WTC11 (cell line): ENCODE measurements at regions not wholly inside any gene's neighbourhood (a gene's known extent, or its start where the extent isn't known, plus 50 kb on each side); places are given as distances from the start of the nearest gene placed in this dataset.

Experiments
- ATAC-seq: fragments of 200-7000 bp; cut with Tn5 transposase; 2 replicates; pipeline ENCODE4 v1.10.0; 2021; ENCODE audit warnings: mild to moderate bottlenecking, moderate library complexity
- CTCF ChIA-PET: fragments of 300-600 bp; sonication (Branson Sonifier 250); formaldehyde crosslinking; loops from one replicate; lab custom pipeline; 2021; ENCODE audit warnings: antibody characterized with exemption; lab: Charles Lee
- POLR2A ChIA-PET: fragments of 350-600 bp; sonication (Branson Sonifier 250); formaldehyde crosslinking; loops from one replicate; lab custom pipeline; 2021; ENCODE audit warnings: antibody characterized with exemption; lab: Charles Lee
- DNase-seq: peaks from one replicate; pipeline ENCODE4 v3.0.0; 2021; ENCODE audit warnings: low spot score
- H3K27ac Mint-ChIP-seq: 2 replicates; pipeline ENCODE4 v1.8.0; 2021; ENCODE audit warnings: mixed read lengths
- H3K27me3 Mint-ChIP-seq: 2 replicates; pipeline ENCODE4 v1.8.0; 2021; ENCODE audit warnings: low read depth, mild to moderate bottlenecking, moderate library complexity, mixed read lengths
- H3K36me3 Mint-ChIP-seq: 2 replicates; pipeline ENCODE4 v1.8.0; 2021; ENCODE audit warnings: mixed read lengths
- H3K4me1 Mint-ChIP-seq: 2 replicates; pipeline ENCODE4 v1.8.0; 2022; ENCODE audit warnings: mixed read lengths
- H3K4me3 Mint-ChIP-seq: 2 replicates; pipeline ENCODE4 v1.8.0; 2021; ENCODE audit warnings: mild to moderate bottlenecking, moderate library complexity, mixed read lengths
- H3K9me3 Mint-ChIP-seq: 2 replicates; pipeline ENCODE4 v1.8.0; 2021; ENCODE audit warnings: mixed read lengths
- CTCF ChIP-seq: fragments of 200-600 bp; IDR thresholded peaks from 2 replicates; pipeline ENCODE4 v1.8.0; 2022; ENCODE audit warnings: antibody characterized with exemption
- FOXP1 ChIP-seq: sonication (generic); formaldehyde crosslinking; IDR thresholded peaks from 2 replicates; pipeline ENCODE4 v1.8.0; 2022; ENCODE audit warnings: missing genetic modification reagents, mild to moderate bottlenecking, moderate library complexity, borderline replicate concordance
- FOXP4 ChIP-seq: sonication (generic); formaldehyde crosslinking; IDR thresholded peaks from 2 replicates; pipeline ENCODE4 v1.8.0; 2022; ENCODE audit warnings: mild to moderate bottlenecking, missing genetic modification reagents
- HMGA2 ChIP-seq: fragments of 250-450 bp; sonication (Bioruptor Pico); IDR thresholded peaks from 2 replicates; pipeline ENCODE4 v1.4.0; 2021; ENCODE audit warnings: mild to moderate bottlenecking, moderate library complexity
- MYBL2 ChIP-seq: sonication (generic); formaldehyde crosslinking; IDR thresholded peaks from 2 replicates; pipeline ENCODE4 v1.8.1; 2023; ENCODE audit warnings: mild to moderate bottlenecking, moderate library complexity, missing genetic modification reagents
- NR2C2 ChIP-seq: sonication (generic); formaldehyde crosslinking; IDR thresholded peaks from 2 replicates; pipeline ENCODE4 v1.8.0; 2022; ENCODE audit warnings: mild to moderate bottlenecking, missing genetic modification reagents
- NR3C1 ChIP-seq: sonication (generic); formaldehyde crosslinking; conservative IDR thresholded peaks from 2 replicates; pipeline ENCODE4 v1.8.1; 2023; ENCODE audit warnings: low read depth, mild to moderate bottlenecking, missing genetic modification reagents
- PRRX2 ChIP-seq: fragments of 250-450 bp; sonication (Bioruptor Pico); IDR thresholded peaks from 2 replicates; pipeline ENCODE4 v1.8.0; 2021; ENCODE audit warnings: mild to moderate bottlenecking
- RELA ChIP-seq: sonication (generic); formaldehyde crosslinking; IDR thresholded peaks from 2 replicates; pipeline ENCODE4 v1.8.1; 2022; ENCODE audit warnings: missing genetic modification reagents, mild to moderate bottlenecking, borderline replicate concordance
- SMAD4 ChIP-seq: sonication (generic); formaldehyde crosslinking; IDR thresholded peaks from 2 replicates; pipeline ENCODE4 v1.8.0; 2022; ENCODE audit warnings: mild to moderate bottlenecking, missing genetic modification reagents
- SOX15 ChIP-seq: fragments of 250-450 bp; sonication (Bioruptor Pico); IDR thresholded peaks from 2 replicates; pipeline ENCODE4 v1.9.0; 2021; ENCODE audit warnings: mild to moderate bottlenecking
- TCF7 ChIP-seq: sonication (generic); formaldehyde crosslinking; IDR thresholded peaks from 2 replicates; pipeline ENCODE4 v1.8.0; 2022; ENCODE audit warnings: mild to moderate bottlenecking, low read depth, missing genetic modification reagents, moderate library complexity
- USF2 ChIP-seq: sonication (generic); formaldehyde crosslinking; IDR thresholded peaks from 2 replicates; pipeline ENCODE4 v1.8.1; 2023; ENCODE audit warnings: mild to moderate bottlenecking, missing genetic modification reagents, moderate library complexity
- ZBTB21 ChIP-seq: sonication (generic); formaldehyde crosslinking; IDR thresholded peaks from 2 replicates; pipeline ENCODE4 v1.8.1; 2023; ENCODE audit warnings: mild to moderate bottlenecking, missing genetic modification reagents, borderline replicate concordance
- ZNF512 ChIP-seq: sonication (generic); formaldehyde crosslinking; IDR thresholded peaks from 2 replicates; pipeline ENCODE4 v1.8.1; 2022; ENCODE audit warnings: missing genetic modification reagents, borderline replicate concordance
- ZNF671 ChIP-seq: fragments of 250-450 bp; sonication (Bioruptor Pico); IDR thresholded peaks from 2 replicates; pipeline ENCODE4 v1.8.0; 2021; ENCODE audit warnings: mild to moderate bottlenecking
- ZSCAN18 ChIP-seq: fragments of 250-450 bp; sonication (Bioruptor Pico); IDR thresholded peaks from 2 replicates; pipeline ENCODE4 v2.1.2; 2022; ENCODE audit warnings: mild to moderate bottlenecking, moderate library complexity
- TF ChIP-seq, protein P1 (sequence below): sonication (generic); formaldehyde crosslinking; IDR thresholded peaks from 2 replicates; pipeline ENCODE4 v1.8.0; 2022; ENCODE audit warnings: mild to moderate bottlenecking, missing genetic modification reagents
- TF ChIP-seq, protein P2 (sequence below): sonication (generic); formaldehyde crosslinking; IDR thresholded peaks from 2 replicates; pipeline ENCODE4 v1.8.1; 2022; ENCODE audit warnings: low read depth, missing genetic modification reagents, borderline replicate concordance

DNA sequence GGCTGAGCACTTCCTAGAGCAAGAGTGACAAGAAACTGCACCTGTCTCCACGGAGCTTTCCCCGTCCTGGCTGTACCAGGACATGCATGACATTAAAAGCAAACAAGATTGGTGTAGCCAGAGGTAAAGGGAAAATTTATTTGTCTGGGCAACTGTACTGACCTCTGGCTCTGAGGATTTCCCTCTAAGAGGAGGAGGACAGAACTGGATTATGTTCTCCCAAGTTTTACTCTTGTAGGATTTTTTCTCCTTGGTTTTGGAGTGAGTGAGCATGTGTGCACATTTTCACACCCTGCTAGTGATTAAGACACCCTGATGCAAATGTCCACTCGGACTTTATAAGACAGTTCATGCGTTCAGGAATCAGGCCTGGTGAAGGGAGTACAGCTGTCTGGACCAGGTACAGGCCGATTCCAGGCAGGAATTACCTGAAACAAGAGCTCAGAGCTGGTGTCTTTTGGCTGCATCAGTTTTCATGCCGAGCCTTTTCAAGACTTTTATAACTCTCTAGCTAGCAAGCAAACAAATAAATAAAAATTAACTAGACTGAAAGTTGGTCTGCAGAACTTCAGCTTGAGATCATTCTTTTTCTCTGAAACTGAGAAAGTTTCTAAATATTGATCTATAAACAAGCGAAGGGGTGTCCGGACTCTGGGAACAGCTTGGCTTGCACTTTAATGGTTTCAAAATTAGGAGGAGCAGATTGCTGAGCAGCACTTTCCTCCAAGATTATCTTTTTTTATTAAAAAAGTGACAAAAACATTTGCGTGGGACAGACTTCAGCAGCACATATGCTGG, 51.3 kb upstream of the SPRY1 start:
- Mint-ChIP-seq H3K27ac (no peak overlapping the region), H3K4me1 (peaks cover 29% of the 10 kb centered on the region), H3K4me3 (no peak overlapping the region), H3K36me3 (no peaks in the 10 kb centered on the region), H3K27me3 (peaks cover 26% of the 10 kb centered on the region), H3K9me3 (no peaks in the 10 kb centered on the region)
- no peak for DNase-seq
- no peak for TF ChIP-seq RELA
- TF ChIP-seq ZBTB21 (CRISPR knock-in tag) = no peak
- TF ChIP-seq, protein P1, sequence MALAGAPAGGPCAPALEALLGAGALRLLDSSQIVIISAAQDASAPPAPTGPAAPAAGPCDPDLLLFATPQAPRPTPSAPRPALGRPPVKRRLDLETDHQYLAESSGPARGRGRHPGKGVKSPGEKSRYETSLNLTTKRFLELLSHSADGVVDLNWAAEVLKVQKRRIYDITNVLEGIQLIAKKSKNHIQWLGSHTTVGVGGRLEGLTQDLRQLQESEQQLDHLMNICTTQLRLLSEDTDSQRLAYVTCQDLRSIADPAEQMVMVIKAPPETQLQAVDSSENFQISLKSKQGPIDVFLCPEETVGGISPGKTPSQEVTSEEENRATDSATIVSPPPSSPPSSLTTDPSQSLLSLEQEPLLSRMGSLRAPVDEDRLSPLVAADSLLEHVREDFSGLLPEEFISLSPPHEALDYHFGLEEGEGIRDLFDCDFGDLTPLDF (CRISPR knock-in tag) = no peak
- TF ChIP-seq CTCF = no peak
- no peak for TF ChIP-seq ZSCAN18 (CRISPR knock-in tag)
- TF ChIP-seq FOXP1 = no peak
- no peak for TF ChIP-seq NR3C1 (CRISPR knock-in tag)
- TF ChIP-seq, all 79 proteins: peak for 0
- POLR2A ChIA-PET = no interaction called here
- CTCF ChIA-PET = interaction anchor here (1.0 kb wide), 1 partner anchor 240 kb away, joined by 3 read pairs; no protein-coding TSS in a partner anchor
- ATAC-seq = no peak

DNA sequence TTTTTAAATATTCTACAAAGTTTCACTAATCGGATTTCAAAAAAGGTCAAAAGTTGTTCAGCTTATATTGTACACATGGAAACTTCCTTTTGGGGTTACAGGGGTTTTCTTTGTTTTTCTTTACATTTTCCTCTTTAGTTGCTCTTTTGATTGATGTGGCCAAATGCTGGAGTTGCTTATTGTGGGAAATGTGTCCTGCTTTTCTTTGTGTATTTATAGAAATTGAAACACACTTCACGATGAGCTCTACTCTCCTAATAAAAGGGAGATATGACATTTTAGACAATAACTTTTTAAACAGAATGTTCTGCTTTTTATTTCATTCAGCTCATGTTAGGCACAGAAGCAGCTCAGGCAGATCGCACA, 50.7 kb upstream of the SPRY1 start:
- ATAC-seq (no peak), DNase-seq (no peak)
- Mint-ChIP-seq H3K9me3 (no peaks in the 10 kb centered on the region), H3K4me3 (no peak overlapping the region), H3K27me3 (peaks cover 26% of the 10 kb centered on the region), H3K4me1 (peaks cover 34% of the 10 kb centered on the region), H3K27ac (no peak overlapping the region), H3K36me3 (no peaks in the 10 kb centered on the region)
- TF ChIP-seq NR2C2 = no peak
- TF ChIP-seq ZNF671 (CRISPR knock-in tag) = no peak
- no peak for TF ChIP-seq ZNF512 (CRISPR knock-in tag)
- TF ChIP-seq PRRX2 = no peak
- no peak for TF ChIP-seq HMGA2 (CRISPR knock-in tag)
- no peak for TF ChIP-seq USF2 (CRISPR knock-in tag)
- no peak for TF ChIP-seq SOX15 (CRISPR knock-in tag)
- TF ChIP-seq, protein P2, sequence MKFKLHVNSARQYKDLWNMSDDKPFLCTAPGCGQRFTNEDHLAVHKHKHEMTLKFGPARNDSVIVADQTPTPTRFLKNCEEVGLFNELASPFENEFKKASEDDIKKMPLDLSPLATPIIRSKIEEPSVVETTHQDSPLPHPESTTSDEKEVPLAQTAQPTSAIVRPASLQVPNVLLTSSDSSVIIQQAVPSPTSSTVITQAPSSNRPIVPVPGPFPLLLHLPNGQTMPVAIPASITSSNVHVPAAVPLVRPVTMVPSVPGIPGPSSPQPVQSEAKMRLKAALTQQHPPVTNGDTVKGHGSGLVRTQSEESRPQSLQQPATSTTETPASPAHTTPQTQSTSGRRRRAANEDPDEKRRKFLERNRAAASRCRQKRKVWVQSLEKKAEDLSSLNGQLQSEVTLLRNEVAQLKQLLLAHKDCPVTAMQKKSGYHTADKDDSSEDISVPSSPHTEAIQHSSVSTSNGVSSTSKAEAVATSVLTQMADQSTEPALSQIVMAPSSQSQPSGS (CRISPR knock-in tag) = no peak
- no peak for TF ChIP-seq MYBL2
- TF ChIP-seq TCF7 (CRISPR knock-in tag) = no peak
- TF ChIP-seq NR3C1 (CRISPR knock-in tag) = no peak
- TF ChIP-seq SMAD4 (CRISPR knock-in tag) = no peak
- no peak for TF ChIP-seq FOXP4 (CRISPR knock-in tag)
- ChIA-PET CTCF (interaction anchor here (0.5 kb wide), 1 partner anchor 24 kb away, joined by 3 read pairs; no protein-coding TSS in a partner anchor), POLR2A (no interaction called here)
